Medulla oblongata (tissue), 1 donor: ENCODE measurements at regions not wholly inside any gene's neighbourhood (a gene's known extent, or its start where the extent isn't known, plus 50 kb on each side); places are given as distances from the start of the nearest gene placed in this dataset.

Experiments
- DNase-seq: peaks from one replicate; pipeline ENCODE4 v3.0.0-alpha.2; 2015; ENCODE audit errors: extremely low spot score

DNA sequence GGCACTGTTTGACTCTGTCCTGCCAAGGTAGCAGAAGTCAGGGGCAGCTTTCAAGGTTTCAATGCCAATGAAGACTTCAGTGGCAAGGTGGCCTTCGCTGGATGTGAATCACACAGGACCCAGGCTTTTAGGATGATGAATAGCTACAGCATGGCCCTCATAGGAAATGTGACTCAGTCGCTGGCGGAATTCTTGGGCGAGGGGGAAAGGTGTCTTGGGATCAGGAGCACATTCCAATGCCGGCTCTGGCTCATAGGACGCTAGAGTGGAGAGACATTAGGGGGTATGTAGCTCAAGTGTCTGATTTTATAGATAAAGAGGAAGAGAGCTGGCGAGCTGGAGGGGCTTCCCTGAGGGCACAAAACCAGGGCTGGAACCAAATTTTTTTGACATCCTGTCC, 68.6 kb downstream of the SMIM21 start:
- no peak for DNase-seq

DNA sequence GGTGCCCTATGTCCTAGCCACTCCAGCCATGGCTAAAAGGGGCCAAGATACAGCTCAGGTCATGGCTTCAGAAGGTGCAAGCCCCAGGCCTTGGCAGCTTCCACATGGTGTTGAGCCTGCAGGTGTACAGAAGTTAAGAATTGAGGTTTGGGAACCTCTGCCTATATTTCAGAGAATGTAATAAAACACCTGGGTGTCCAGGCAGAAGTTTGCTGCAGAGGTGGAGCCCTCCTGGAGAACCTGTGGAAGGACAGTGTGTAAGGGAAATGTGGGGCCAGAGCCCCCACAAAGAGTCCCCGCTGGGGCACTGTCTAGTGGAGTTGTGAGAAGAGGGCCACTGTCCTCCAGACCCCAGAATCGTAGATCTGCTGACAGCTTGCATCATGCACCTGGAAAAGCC, 74.1 kb downstream of the SMIM21 start:
- no peak for DNase-seq

DNA sequence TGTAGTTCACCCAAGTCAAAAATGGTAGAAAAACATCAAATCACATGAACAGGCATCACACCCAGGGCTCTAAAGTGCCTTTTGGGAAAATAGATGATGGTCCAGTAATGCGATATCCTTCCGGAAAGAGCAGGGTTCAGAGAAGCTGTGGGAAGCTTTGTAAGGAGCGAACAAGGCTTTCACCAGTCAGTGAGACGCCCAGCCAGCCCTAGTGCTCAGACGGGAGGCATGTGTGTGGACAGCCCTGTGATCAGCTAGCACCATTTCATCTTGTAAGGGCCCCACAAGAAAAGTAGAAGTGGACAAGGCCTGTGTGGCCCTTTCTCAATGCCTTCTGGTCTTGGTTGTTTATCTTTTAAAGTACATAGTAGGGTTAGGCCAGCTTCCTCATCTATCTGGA, 76.1 kb downstream of the SMIM21 start:
- no peak for DNase-seq

DNA sequence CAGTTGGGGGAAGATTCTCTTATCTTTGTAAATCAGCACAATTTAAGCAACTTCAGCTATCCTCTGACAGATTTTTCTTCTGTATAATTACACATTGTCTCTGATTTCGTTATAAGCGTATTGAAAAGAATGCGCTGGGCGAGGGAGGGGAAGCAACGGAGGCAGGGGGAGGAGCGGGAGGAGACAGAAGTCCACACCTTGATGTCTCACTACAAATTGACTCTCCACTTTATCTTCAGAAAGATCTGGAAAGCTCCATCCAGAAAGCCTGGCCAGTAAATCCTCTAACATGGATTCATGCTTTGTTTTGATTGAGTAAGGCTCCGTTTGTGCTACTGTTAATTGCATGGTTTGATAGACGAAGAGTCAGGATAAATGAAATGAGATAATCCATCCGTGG, 76.6 kb downstream of the SMIM21 start:
- no peak for DNase-seq

DNA sequence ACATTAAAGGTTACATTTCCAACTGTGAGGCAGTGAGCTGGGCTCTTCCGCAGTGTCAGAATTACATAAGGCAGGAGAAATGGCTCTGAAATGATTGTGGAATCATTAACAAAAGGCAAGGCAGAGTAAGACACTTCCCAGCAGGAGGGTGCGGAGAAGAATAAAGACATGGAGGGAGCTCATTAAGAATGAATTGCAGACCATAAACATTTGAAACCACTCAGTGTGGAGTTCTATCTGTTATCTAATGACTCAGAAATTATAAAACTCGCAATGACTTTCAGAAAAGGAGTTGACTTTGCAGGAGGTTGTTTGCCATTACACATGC, 77.0 kb downstream of the SMIM21 start:
- DNase-seq = no peak

DNA sequence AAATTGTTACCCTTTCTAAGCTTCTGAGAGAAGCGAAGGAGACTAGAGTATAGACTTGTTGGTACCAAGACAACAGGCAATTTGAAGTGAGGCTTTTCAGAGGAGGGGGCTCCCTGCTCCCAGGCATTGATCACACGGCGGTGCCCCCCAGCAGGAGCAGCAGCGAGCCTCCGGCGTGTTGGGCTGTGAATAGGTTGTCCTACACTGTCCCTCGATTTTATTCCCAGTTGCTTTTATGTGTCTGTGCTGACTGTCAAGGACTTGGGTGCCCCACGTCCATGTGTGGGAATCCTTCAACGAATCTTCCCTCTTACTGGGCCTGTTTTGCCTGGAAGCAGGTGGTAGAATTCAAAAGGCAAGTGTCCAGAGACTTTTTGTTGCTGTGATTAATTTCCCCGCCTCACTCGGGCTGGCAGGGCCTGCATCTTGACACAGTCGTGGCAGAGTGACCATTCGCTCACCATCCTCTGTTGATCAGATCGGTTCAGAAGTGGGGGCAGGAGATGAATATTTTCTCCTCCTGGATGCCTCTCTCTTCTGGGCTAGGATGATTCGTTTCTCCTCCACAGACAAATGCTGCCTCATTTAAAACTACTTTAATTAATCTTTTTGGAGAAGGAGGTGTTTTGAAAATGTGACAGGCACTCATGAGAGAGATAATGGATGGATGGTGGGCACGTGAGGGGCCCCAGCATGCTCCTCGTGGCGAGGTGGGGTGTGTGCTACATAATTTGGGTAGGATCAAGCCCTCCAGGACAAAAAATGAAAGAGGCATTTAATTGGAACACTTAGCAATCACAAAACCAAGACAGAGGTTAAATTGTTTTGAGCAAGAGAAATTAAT, 77.6 kb downstream of the SMIM21 start:
- no peak for DNase-seq

DNA sequence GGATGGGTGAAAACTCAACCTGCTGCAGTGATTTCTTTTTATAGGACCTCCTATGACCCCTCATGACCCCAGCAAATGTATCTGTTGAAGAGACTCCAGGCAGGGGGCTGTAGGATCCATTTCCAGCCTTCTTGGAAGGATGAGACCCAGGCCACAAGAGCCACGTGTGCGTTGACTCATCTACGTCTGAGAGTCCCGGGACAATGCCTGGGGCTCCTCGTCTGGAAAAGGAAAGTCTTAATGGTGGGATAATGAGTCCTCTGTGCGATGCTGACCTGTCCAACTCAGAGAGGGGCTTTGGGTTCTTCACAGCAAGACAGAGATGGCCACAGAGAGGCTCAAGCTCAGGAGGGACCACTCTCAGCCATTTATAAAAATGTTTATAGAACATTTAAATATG, 80.8 kb downstream of the SMIM21 start:
- no peak for DNase-seq

DNA sequence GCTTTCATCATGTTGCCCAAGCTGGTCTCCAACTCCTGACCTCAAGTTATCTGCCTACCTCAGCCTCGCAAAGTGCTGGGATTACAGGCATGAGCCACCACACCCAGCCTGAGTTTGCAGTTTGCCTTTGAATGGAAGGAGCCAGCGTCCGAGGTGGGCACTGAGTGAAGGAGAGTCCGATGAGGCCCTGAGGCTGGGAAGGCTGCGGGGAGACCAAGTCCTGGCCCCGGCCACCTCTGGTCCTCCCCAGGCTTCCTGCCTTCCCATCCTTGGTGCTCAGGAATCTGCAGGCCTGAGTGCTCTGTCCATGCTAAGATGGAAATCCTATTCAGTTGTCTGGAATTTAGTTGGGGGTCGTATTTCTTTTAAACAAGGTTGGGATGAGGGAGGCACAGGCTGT, 82.9 kb downstream of the SMIM21 start:
- DNase-seq = no peak

DNA sequence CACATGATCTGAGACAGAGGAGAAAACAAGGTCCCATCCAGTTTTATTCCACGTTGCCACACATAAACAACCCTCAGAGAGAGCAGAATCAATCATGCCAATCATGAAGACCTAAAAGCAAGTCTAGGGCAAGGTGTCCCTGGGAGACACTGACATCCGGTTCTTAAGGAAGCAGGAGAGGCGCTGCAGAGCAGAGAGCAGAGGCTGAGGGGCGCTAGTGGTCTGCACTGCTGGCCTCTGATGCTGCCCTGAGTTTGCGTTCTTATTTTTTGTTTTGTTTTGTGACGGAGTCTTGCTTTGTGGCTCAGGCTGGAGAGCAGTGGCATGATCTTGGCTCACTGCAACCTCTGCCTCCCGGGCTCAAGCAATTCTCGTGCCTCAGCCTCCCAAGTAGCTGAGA, 83.3 kb downstream of the SMIM21 start:
- DNase-seq = no peak

DNA sequence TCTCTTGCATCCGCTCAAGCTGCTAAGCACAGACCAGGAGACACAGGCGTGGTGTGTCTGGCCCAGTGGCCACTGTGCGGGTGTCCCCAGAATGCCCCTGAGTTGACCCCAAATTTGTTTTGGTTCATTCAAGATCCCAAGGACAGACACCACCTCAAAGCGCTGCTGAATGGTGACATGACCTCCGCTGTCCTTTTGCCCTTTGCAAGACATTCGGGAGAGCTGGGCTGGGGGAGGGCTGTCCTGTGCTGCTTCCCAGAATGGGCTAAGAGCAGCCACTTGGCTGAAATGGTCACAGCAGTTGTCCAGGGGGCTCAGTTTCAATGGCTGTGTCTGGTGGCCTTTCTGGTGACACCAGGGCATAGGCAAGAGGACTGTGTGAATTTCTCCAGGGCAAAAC, 84.1 kb downstream of the SMIM21 start:
- no peak for DNase-seq

DNA sequence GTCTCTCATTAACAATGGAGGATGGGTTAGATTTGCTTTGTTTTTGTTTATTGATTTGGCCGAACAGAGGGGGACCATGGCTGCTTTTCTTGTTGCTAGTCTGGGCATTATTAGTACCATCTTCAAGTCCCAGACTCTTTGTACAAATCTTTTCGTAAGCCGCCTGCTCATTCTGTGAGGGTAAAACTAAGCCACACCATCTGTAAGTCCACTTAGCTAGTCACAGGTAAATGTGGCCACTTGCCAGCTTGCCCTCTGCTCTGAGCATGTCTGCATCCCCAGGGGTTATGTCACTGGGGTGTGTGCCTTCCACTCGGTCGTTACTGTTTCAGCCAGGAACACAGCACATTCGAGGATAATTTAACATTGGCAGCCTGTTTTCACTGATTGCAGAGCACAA, 85.6 kb downstream of the SMIM21 start:
- no peak for DNase-seq

DNA sequence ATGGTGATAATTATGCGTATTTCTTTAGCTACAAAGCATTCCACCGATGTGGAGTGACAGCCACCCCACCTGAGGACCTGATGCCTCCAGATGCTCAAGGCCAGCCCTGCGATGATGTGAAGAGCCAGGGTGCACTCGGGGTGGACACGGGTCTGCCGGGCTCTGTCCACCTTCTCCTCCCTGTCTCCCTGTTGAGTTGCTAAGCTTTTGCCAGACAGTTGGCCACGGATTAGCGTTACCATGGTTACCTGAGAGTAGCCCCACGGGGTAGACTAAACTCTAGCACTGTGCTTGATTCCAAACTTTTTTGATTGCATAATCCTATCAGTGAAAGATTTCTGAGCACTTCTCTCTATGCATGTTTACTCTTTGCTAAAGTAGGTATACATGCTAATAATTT, 86.2 kb downstream of the SMIM21 start:
- peak; percentile 26 for DNase-seq

DNA sequence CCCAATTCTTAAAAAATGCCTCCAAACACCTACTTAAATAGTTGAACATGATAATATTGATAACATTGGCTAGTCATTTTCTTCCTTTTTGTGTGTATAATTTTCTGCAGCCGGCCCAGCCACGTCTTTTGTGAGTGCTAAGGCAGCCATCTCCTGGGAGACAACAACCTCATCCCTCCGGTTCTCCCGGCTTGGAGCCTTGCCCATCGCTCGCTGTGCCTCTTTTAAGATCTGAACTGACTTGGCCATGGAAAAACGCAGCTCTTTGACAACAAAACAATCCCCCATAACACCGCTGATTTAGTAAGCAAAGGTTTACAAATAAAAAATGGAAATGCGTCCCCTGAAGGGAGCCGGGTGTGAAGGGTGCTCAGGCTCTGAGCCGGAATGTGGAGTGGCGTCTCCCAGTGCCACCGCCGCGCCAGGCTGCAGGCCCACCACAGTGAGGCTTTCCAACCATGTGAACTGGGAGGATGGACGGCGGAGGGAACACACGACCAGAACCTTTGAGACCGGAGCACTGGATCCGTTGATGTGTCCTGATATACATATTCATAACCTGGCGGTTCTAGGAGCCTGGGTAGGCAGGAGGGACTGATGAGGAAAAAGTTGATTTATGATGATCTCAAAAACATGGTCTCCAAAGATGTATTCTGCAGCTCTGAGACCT, 87.4 kb downstream of the SMIM21 start:
- DNase-seq = peak; percentile 19
